GM21390 (cell line): ENCODE measurements at regions not wholly inside any gene's neighbourhood (a gene's known extent, or its start where the extent isn't known, plus 50 kb on each side); places are given as distances from the start of the nearest gene placed in this dataset.

Experiments used
- ATAC-seq: cut with Tn5 transposase; IDR thresholded peaks from one replicate; pipeline ENCODE4 v1.9.1; 2021; ENCODE audit not compliant: unreplicated experiment

DNA sequence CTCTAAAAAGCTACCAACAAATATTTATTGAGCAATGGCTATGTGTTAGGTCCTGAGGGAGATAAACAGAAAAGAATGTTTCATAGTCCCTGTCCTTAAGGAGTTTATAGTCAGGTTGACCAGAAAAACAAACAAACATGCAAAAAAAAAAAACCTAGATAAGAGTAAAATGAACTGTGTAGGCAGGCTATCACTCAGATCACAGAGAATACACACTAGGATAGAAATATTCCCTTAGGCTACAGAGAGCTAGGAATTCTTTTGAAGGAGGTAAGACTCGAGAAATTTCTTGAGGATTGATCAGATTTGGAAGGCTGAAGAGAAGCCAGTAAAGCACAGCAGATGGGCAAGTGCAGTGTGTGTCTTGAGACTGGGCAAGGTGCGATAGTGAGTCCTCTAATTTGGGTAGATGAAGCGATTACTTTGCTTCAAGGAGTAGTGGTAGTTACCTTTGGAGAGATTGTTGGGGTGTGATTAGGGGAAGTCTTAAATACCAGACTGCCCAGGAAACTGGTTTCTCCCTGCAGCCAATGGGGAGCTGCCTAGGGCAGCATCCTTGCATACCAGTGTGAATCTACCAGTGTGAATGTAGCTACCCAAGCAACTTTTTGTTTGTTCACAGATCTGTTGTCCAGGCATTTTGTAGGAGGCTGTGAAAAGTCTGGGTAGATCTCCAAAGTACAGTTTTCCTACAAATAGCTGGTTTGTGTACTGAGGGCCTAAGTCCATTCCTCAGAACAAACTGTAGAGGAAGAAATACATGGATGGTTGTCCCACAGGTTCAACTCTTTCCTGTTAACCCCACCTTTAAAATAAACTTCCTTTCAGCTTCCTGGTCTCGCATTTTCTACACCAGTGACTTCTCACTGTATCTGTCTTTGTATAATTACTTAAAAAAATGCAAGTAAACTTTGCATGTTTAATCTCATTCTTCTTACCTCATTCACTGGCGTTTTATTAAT lies 314.1 kb downstream of the KLF5 start:
- no peak for ATAC-seq

DNA sequence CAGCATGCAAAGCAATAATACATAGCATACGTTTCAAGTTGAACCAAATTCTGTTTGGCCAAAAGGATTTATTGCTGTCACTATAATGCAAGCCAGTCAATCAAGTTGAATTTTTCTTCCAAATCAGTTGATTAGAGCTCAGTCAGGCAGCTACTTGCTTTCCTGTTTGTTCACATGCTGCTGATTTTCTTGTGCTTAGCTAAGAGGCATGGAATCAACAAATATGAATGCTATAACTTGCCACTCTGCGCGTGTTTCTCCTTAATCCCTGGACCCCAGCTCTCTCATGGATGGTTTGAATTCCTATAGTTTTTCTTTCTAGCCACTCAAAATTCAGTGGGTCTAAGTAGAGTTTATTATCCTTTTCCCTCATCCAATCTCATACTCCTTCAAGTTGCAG lies 311.3 kb downstream of the KLF5 start:
- ATAC-seq: no peak

DNA sequence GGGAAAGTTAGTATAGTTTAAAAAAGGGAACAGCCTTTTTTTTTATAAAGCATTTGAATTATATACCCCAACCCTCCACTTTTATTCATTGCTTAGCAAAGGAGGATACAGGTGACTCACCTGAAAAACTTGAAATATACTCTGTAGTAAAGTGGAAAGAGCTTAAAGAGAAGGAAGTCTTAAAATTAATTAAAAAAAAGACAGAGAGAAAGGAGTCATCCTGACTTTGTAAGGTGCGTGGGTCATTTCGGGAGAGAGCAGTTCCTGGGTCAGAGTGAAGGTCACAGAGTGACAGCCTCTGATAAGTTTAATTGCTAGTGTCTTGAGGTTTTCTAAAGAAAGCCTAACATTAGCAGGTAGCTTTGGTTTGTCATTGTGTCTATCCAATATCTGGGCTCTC lies 310.3 kb downstream of the KLF5 start:
- ATAC-seq: no peak

DNA sequence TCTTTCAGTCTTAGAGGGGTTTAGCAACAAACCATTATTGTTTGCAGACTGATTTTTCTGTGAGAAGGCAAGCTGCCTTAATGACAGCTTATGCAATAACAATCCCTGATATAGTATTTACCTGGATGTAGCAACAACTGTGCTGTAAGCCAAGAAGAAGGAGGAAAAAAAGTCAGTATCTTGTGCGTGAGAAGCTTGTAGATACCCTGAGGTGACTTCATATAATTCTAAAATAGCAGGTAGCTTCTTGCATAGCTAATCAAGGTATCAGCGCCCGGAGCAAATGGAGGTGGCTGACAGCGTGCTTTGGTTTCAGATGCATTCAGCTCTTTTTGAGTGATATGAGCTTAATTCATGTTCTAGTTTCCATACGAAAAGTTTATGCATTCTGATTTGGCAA lies 309.8 kb downstream of the KLF5 start:
- ATAC-seq: no peak

DNA sequence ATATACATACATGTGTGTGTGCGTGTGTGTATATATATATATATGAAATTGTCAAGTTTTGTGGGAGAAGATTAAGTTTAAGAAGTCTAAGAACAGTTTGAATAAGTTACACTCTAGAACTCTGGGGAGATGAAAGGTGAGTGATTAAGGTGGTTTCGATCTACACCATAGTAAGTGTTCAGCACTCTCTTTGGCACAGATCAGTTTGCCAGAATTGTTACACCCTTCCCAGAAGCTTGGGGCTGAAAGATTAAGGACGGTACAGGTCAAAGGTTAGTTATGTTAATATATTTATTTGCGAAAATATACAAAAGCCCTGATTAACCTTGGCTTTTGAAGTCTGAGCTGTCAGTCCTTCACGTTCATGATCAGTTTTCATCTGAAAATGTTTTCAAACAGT lies 309.1 kb downstream of the KLF5 start:
- ATAC-seq: no peak

DNA sequence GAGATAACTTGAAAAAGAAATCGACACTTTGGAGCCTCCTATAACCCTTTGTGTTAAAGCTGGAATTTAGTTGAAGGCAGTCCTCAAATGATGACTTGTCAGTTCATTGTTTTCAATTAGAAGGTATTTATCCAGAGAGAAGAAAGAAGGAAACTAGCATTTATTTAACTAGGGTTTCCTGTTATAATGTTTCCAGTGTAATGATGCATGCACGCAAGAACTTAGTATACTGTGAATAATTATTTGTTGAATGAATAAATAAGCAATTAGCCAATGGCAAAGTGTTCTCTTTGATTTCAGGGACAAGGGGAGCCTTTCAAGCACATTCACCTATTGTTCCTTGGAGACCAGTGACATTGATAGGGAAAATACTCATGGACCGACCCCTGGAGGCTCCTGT lies 307.4 kb downstream of the KLF5 start:
- ATAC-seq: no peak

DNA sequence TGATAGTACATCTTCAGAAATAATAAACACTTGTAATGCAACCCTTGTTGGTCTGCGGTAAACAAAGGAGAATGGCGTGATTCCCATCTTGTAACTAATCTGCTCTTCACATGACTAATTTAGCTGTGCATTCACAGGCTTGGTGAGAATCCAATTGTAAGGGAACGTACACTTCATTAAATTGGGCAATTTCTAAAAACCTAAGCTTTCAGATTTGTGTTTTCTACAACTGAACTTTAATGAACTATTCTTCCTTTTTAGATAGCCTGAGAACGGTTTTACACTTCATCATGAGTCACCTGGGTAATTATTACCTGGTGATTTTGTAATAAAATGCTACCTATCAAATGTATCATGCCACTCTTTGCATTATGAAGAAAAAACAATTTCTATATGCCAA lies 306.9 kb downstream of the KLF5 start:
- ATAC-seq: no peak

DNA sequence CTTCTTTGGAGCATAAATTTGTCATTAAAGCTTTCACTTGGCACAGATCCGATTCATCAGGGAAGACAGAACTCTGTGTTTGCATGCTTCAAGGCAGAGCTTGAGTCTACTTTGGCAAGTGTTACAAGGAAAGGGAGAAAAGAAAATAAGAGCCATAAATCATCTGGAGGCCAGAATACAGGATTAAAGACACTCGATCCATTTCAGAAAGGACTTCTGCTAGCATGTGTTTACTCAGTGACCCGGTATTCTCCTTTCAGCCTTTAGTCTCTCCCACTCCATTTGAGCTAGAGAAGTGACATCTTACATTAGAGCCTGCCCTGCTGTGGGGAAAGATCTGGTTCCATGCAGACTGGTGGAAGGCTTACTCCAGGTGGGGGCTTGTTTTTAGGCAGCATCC lies 306.4 kb downstream of the KLF5 start:
- no peak for ATAC-seq

DNA sequence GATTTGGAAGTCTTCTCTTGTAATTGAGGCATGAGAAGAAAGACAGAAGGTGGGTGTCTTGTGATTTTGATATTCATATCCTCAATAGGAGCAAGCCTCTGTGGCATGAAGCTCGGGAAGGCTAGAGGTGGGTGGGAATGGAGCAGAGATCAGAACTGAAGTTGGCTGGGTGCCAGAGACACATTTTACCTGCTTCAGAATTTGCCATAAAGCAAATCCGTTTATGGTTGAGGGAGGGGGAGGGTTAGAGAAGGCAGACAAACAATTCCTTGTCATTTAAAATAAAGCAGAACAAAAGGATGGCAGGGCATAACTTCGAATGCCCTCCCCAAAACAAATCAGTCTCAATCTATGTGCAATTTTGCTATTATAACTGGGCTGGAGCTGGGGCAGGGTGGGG lies 305.9 kb downstream of the KLF5 start:
- no peak for ATAC-seq

DNA sequence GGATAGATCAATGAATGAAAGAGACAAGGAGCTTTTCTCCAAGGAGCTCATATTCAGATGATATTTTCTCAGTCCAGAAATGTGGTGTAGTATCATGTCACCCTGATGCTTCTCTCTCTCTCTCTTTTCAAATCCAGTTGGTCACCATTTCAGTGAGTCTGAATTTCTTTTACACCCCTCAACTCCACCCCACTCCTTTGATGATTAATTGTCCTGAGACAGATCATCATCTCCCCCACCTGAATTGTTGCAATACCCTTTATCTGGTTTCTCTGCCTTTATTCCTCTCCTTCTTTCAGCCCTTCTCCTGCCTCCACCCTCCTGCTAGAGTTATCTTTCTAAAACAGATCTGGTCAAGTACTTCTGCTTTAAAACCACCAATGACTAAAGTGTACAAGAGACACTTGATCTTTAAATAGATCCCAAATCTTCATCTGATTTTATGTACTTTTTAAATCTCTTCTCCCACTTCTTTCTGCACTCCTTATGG lies 299.8 kb downstream of the KLF5 start:
- no peak for ATAC-seq

DNA sequence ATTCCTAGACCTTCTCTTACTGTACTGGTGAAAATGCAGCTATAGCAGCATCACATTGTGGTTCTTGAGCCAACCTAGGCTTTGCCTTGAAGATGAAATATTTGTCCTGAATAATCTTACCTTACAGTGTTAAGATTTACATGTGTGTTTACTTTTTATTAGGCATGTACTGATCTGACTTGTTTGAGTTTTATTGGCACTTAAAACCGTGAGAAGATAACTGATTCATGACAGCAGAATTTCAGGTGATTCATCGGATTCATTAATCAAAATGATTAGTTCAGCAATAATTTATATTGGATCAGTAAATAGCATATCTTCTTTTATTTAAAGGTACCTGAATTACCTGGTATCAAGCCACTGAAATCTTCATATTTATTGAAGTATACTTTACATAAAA lies 296.3 kb downstream of the KLF5 start:
- ATAC-seq: no peak

DNA sequence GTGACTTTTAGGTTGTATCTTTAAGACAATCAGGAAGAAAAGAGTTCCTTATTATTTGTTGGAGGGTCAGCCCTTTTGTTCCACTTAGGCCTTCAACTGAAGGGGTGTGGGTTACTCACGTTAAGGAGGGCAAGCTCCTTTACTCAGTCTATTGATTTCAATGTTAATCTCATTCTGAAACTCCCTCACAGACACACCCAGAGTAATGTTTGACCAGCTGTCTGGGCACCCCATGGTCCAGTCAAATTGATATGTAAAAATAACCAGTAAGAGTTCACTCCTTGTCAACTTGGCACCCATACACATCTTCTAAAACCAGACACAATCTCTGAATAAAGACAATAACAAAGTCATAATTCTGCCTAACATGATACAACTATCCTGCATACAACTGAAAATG lies 292.9 kb downstream of the KLF5 start:
- no peak for ATAC-seq

DNA sequence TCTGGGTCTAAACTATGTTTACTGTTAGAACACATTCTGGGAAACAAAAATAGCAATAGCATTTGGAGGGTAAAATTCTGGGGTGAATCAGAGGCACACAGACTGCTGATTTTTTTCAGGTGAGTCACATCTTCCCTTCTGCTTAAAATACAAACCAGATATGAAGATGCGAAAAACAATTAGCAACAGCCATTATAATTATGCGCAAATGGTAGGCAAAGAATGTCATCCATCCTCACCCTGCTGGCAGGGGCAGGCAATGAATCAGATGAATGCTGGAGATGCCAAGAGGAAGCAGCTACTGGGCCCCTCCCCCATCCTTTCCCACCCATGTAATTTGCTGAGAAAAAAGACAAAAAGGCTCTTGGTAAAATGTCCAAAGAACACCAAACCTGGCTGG lies 282.9 kb downstream of the KLF5 start:
- no peak for ATAC-seq

DNA sequence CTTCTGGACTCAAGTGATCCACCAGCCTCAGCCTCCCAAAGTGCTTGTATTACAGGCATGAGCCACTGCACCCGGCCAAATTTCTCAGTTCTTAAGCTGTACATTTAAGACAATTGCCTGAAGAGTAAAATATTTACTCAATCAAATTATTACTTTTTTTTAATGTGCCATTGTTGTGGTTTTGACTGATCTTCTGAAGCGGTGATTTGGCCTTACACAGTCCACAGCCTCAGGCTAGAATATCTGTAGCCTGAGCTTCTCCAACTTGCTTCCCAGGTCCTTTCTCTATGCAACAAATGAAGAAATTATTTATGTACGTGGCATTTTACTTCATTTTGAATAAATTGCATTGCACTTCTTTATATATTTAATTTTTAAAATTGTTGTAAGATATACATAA lies 281.3 kb downstream of the KLF5 start:
- no peak for ATAC-seq

DNA sequence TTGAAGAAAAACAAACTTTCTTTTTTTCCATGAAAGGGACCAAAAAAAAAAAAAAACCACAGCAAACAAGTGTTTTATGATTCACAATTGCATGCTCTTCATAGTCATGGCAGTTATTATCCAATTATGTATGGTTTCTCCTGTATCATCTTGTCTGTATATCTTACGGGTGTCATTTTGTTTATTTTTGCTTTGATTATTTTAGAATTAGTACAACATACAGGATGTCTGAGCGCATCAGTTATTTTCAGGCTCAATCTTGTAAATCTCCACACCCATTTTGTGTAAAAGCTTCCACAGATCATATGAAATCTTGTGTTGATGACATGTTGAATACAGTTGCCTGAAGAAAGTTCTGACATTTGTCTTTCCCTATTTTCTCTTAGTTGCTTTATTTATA lies 280.3 kb downstream of the KLF5 start:
- ATAC-seq: no peak

DNA sequence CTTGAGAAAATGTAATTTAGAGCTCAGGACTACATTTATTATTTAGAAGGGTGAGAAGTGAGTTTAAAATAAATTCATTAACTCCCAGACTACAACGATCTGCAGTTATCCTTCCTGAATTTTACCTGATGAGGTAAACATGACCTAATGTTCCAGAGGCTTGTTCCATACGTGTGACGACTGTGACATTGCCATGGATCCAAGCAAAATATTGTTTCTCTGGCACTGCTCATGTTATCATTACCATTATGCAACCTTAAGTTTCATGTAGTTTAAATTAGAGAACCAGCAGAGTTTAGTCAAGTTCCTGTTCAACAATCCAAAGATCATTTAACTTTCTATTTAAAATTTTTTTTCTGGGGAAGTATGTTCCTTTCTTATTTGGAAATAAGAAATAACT lies 279.6 kb downstream of the KLF5 start:
- no peak for ATAC-seq

DNA sequence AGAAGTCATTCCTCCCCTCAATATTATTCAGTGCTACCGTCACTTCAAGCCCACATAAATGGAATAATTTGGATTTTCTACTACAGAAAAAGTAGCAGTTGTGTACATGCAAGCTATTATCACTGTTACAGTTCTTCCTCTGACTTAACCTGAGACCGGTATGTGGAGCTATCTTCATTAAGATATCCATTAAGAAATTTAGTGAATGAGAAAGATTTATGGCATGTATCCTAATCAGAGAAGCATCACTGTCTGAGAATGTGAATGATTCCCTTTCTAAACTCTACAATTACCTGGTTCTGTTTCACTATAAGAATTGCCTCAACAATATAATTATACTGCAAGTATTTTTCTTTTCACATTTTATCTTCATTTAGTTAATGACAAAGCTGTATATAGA lies 278.7 kb downstream of the KLF5 start:
- ATAC-seq: no peak

DNA sequence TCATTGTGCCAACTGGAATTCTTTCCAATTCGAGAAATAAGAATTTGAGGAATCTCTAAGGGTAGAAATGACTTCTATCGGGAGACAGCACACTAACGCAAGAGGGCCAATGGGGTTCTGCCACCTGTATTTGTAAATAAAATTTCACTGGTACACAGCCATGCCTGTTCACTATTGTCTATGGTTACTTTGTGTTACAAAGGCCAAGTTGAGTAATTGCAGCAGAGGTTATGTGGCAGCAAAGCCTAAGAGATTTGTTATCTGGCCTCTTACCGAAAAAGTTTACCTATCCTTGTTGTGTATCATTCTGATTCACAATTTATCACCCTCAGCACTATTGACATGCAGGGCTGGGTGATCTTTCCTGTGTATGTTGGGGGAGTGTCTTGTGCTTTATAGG lies 278.0 kb downstream of the KLF5 start:
- ATAC-seq: no peak

DNA sequence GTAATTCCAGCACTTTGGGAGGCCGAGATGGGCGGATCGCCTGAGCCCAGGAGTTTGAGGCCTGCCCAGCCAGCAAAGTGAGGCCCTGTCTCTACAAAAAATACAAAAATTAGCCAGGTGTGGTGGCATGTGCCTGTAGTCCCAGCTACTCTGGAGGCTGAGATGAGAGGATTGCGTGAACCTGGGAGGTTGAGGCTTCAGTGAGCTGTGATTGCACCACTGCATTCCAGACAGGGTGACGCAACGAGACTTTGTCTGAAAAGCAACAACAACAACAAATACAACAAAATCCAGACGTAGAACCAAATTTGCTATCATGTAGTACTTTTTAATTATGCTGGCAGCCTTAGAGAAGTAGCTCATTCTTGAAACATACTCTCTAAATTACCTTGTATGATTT lies 277.1 kb downstream of the KLF5 start:
- no peak for ATAC-seq

DNA sequence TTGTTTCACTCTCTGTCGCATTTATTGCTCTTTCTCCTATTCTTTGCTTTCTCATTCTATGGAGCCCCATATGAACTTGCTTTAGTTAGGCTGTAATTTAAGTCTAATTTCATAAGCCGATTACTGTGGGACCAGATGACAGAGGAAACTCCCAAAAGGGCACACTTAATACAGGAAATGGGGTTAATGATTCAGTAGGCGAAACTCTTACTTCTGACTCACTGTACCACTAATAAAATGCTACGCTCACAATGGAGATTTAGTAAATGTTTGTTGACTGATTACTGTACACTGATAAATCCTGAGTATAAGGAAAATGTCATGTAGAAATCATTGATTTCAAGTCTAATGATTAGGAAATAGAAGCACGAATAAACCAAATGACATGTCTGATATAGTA lies 276.4 kb downstream of the KLF5 start:
- ATAC-seq: peak; percentile 93

DNA sequence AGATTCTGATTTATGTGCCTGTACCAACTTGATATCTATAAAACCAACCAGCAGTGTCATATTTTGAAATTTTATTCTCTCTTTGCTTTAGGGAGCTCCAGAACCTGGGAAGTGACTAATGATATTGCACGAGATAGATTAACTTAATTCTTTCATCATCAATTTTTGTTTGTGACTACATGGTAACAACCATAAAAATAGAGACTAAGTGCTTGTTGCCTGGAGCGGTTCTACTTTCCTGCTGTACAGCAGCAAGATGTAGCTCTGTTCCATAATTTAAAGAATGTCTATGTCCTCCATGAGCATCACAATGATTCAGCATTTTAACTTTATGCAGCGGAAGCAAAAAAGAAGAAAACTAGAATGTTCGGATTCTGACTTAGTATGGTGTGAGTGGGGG lies 275.6 kb downstream of the KLF5 start:
- no peak for ATAC-seq

DNA sequence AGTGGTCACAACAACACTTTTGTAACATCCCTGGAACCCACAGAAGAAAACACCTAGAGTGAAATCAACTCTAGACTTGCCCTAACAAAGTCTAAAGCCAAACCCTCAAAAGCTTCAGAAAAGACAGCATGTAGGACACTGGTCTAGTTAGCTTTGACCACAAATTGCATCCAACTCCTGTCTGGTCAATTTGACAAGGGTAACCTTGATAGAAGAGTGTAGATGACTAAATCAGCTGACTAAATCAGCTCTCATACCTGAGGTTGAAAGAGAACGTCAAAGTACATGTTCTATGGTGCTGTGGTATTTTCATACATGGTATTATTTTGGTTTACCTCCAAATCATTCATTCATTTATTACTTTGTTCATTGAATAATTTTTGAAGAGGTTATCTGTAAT lies 272.8 kb downstream of the KLF5 start:
- ATAC-seq: no peak

DNA sequence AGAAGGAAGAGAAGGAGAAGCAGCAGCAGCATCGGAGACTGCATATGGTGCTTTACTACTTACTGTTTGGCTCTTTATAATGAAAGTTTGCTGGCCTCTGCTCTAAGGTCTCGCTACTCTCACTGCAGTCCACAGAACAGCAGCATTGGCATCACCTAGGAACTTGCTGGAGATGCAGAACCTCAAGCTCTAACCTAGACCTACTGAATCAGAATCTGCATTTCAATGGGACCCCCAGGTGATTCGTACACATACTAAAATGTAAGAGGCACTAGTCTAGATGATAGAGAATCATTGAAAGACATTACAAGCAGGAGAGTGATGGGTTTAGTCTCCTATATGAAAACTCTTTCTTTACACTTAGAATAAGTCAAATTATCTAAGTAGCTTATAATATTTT lies 270.6 kb downstream of the KLF5 start:
- ATAC-seq: no peak
